ENCODE measurements at regions not wholly inside any gene's neighbourhood (a gene's known extent, or its start where the extent isn't known, plus 50 kb on each side); places are given as distances from the start of the nearest gene placed in this dataset.

GRCh38 chr20:22384978-22385377, 199.4 kb downstream of the FOXA2 start:
- H3K9ac ChIP-seq (ENCODE audit: low read length), result no peak overlapping the region
- no peak overlapping the region for H3K4me3 ChIP-seq (ENCODE audit: low read length)
- peaks cover 20% of the 10 kb centered on the region for H3K27me3 ChIP-seq (ENCODE audit: control insufficient read depth, insufficient read depth, low read length)
- H3K27ac ChIP-seq (ENCODE audit: low read length), result no peak overlapping the region
- no peaks in the 10 kb centered on the region for H3K9me3 ChIP-seq (ENCODE audit: control insufficient read depth, low read depth, low read length)
- H3K36me3 ChIP-seq (ENCODE audit: control insufficient read depth, low read depth, low read length), result no peaks in the 10 kb centered on the region
- peaks cover 4% of the 10 kb centered on the region for H3K4me1 ChIP-seq (ENCODE audit: control insufficient read depth, low read depth, low read length)

- Histone ChIP-seq H3K4me1 (ENCODE audit: control insufficient read depth, low read depth, low read length) (no peaks in the 10 kb centered on the region), H3K27ac (ENCODE audit: low read length) (no peak overlapping the region)
Observed at GRCh38 chr20:22383156-22383555, 201.2 kb downstream of the FOXA2 start.

GRCh38 chr20:22382742-22383141, 201.6 kb downstream of the FOXA2 start:
- Histone ChIP-seq H3K27ac (ENCODE audit: low read length) (no peak overlapping the region), H3K4me3 (ENCODE audit: low read length) (no peak overlapping the region), H3K9ac (ENCODE audit: low read length) (no peak overlapping the region)

More at GRCh38 chr20:22383156-22383555, 201.2 kb downstream of the FOXA2 start:
- Histone ChIP-seq H3K9me3 (ENCODE audit: control insufficient read depth, low read depth, low read length) (no peaks in the 10 kb centered on the region), H3K27me3 (ENCODE audit: control insufficient read depth, insufficient read depth, low read length) (peaks cover 19% of the 10 kb centered on the region), H3K36me3 (ENCODE audit: control insufficient read depth, low read depth, low read length) (no peaks in the 10 kb centered on the region), H3K4me3 (ENCODE audit: low read length) (no peak overlapping the region), H3K9ac (ENCODE audit: low read length) (no peak overlapping the region)

GRCh38 chr20:22381812-22382416, 202.5 kb downstream of the FOXA2 start:
- H3K9ac ChIP-seq (ENCODE audit: low read length), result no peak overlapping the region

More at GRCh38 chr20:22382742-22383141, 201.6 kb downstream of the FOXA2 start:
- Histone ChIP-seq H3K4me1 (ENCODE audit: control insufficient read depth, low read depth, low read length) (no peaks in the 10 kb centered on the region), H3K27me3 (ENCODE audit: control insufficient read depth, insufficient read depth, low read length) (peaks cover 15% of the 10 kb centered on the region), H3K36me3 (ENCODE audit: control insufficient read depth, low read depth, low read length) (no peaks in the 10 kb centered on the region), H3K9me3 (ENCODE audit: control insufficient read depth, low read depth, low read length) (no peaks in the 10 kb centered on the region)

GRCh38 chr20:22379472-22379871, 204.9 kb downstream of the FOXA2 start:
- H3K9me3 ChIP-seq (ENCODE audit: control insufficient read depth, low read depth, low read length), result no peaks in the 10 kb centered on the region
- H3K36me3 ChIP-seq (ENCODE audit: control insufficient read depth, low read depth, low read length), result no peaks in the 10 kb centered on the region
- no peak overlapping the region for H3K4me3 ChIP-seq (ENCODE audit: low read length)
- H3K4me1 ChIP-seq (ENCODE audit: control insufficient read depth, low read depth, low read length), result no peaks in the 10 kb centered on the region
- H3K27me3 ChIP-seq (ENCODE audit: control insufficient read depth, insufficient read depth, low read length), result no peaks in the 10 kb centered on the region
- no peak overlapping the region for H3K27ac ChIP-seq (ENCODE audit: low read length)
- H3K9ac ChIP-seq (ENCODE audit: low read length), result no peak overlapping the region

More at GRCh38 chr20:22381812-22382416, 202.5 kb downstream of the FOXA2 start:
- Histone ChIP-seq H3K4me3 (ENCODE audit: low read length) (no peak overlapping the region), H3K27ac (ENCODE audit: low read length) (no peak overlapping the region), H3K27me3 (ENCODE audit: control insufficient read depth, insufficient read depth, low read length) (peaks cover 8% of the 10 kb centered on the region), H3K9me3 (ENCODE audit: control insufficient read depth, low read depth, low read length) (no peaks in the 10 kb centered on the region), H3K36me3 (ENCODE audit: control insufficient read depth, low read depth, low read length) (no peaks in the 10 kb centered on the region), H3K4me1 (ENCODE audit: control insufficient read depth, low read depth, low read length) (no peaks in the 10 kb centered on the region)

- no peak overlapping the region for H3K27ac ChIP-seq (ENCODE audit: low read length)
- no peak overlapping the region for H3K9ac ChIP-seq (ENCODE audit: low read length)
- no peaks in the 10 kb centered on the region for H3K36me3 ChIP-seq (ENCODE audit: control insufficient read depth, low read depth, low read length)
- H3K9me3 ChIP-seq (ENCODE audit: control insufficient read depth, low read depth, low read length), result no peaks in the 10 kb centered on the region
- H3K4me3 ChIP-seq (ENCODE audit: low read length), result no peak overlapping the region
- H3K4me1 ChIP-seq (ENCODE audit: control insufficient read depth, low read depth, low read length), result peaks cover 9% of the 10 kb centered on the region
- H3K27me3 ChIP-seq (ENCODE audit: control insufficient read depth, insufficient read depth, low read length), result peaks cover 9% of the 10 kb centered on the region
Observed at GRCh38 chr20:22374678-22375590, 209.4 kb downstream of the FOXA2 start.

- Histone ChIP-seq H3K27me3 (ENCODE audit: control insufficient read depth, insufficient read depth, low read length) (peaks cover 9% of the 10 kb centered on the region), H3K4me3 (ENCODE audit: low read length) (no peak overlapping the region), H3K9ac (ENCODE audit: low read length) (no peak overlapping the region), H3K36me3 (ENCODE audit: control insufficient read depth, low read depth, low read length) (no peaks in the 10 kb centered on the region), H3K4me1 (ENCODE audit: control insufficient read depth, low read depth, low read length) (peaks cover 9% of the 10 kb centered on the region), H3K27ac (ENCODE audit: low read length) (no peak overlapping the region), H3K9me3 (ENCODE audit: control insufficient read depth, low read depth, low read length) (no peaks in the 10 kb centered on the region)
Observed at GRCh38 chr20:22374066-22374465, 210.3 kb downstream of the FOXA2 start.

- Histone ChIP-seq H3K27ac (ENCODE audit: low read length) (no peak overlapping the region), H3K9me3 (ENCODE audit: control insufficient read depth, low read depth, low read length) (no peaks in the 10 kb centered on the region), H3K36me3 (ENCODE audit: control insufficient read depth, low read depth, low read length) (no peaks in the 10 kb centered on the region), H3K4me3 (ENCODE audit: low read length) (no peak overlapping the region), H3K4me1 (ENCODE audit: control insufficient read depth, low read depth, low read length) (peaks cover 9% of the 10 kb centered on the region), H3K27me3 (ENCODE audit: control insufficient read depth, insufficient read depth, low read length) (peaks cover 9% of the 10 kb centered on the region), H3K9ac (ENCODE audit: low read length) (no peak overlapping the region)
Observed at GRCh38 chr20:22373164-22373895, 211.0 kb downstream of the FOXA2 start.

GRCh38 chr20:22371843-22372242, 212.5 kb downstream of the FOXA2 start:
- Histone ChIP-seq H3K9me3 (ENCODE audit: control insufficient read depth, low read depth, low read length) (no peaks in the 10 kb centered on the region), H3K27me3 (ENCODE audit: control insufficient read depth, insufficient read depth, low read length) (peaks cover 9% of the 10 kb centered on the region), H3K36me3 (ENCODE audit: control insufficient read depth, low read depth, low read length) (no peaks in the 10 kb centered on the region), H3K4me1 (ENCODE audit: control insufficient read depth, low read depth, low read length) (peaks cover 9% of the 10 kb centered on the region), H3K27ac (ENCODE audit: low read length) (no peak overlapping the region), H3K9ac (ENCODE audit: low read length) (no peak overlapping the region), H3K4me3 (ENCODE audit: low read length) (no peak overlapping the region)

GRCh38 chr20:22370137-22370536, 214.2 kb downstream of the FOXA2 start:
- no peak overlapping the region for H3K4me3 ChIP-seq (ENCODE audit: low read length)
- no peaks in the 10 kb centered on the region for H3K36me3 ChIP-seq (ENCODE audit: control insufficient read depth, low read depth, low read length)
- H3K27me3 ChIP-seq (ENCODE audit: control insufficient read depth, insufficient read depth, low read length), result peaks cover 9% of the 10 kb centered on the region
- peaks cover 9% of the 10 kb centered on the region for H3K4me1 ChIP-seq (ENCODE audit: control insufficient read depth, low read depth, low read length)
- no peak overlapping the region for H3K9ac ChIP-seq (ENCODE audit: low read length)
- no peaks in the 10 kb centered on the region for H3K9me3 ChIP-seq (ENCODE audit: control insufficient read depth, low read depth, low read length)
- no peak overlapping the region for H3K27ac ChIP-seq (ENCODE audit: low read length)

GRCh38 chr20:22369100-22369499, 215.3 kb downstream of the FOXA2 start:
- Histone ChIP-seq H3K27ac (ENCODE audit: low read length) (no peak overlapping the region), H3K27me3 (ENCODE audit: control insufficient read depth, insufficient read depth, low read length) (peaks cover 9% of the 10 kb centered on the region), H3K9ac (ENCODE audit: low read length) (no peak overlapping the region), H3K4me1 (ENCODE audit: control insufficient read depth, low read depth, low read length) (peaks cover 9% of the 10 kb centered on the region), H3K4me3 (ENCODE audit: low read length) (no peak overlapping the region), H3K9me3 (ENCODE audit: control insufficient read depth, low read depth, low read length) (no peaks in the 10 kb centered on the region), H3K36me3 (ENCODE audit: control insufficient read depth, low read depth, low read length) (no peaks in the 10 kb centered on the region)

All from iPS-18a (cell line).